H9 (cell line): ENCODE measurements at regions not wholly inside any gene's neighbourhood (a gene's known extent, or its start where the extent isn't known, plus 50 kb on each side); places are given as distances from the start of the nearest gene placed in this dataset.

Source experiments
- DNase-seq: peaks from one replicate; pipeline ENCODE4 v3.0.0-alpha.2; 2017
- H2AFZ ChIP-seq: one replicate; pipeline ENCODE4 v1.6.1; 2013; ENCODE audit warnings: mild to moderate bottlenecking, low read length, control low read depth, moderate library complexity
- H2AK5ac ChIP-seq: 2 replicates; pipeline ENCODE4 v1.6.1; 2013; ENCODE audit warnings: low read length, control low read depth, mixed read lengths; ENCODE audit not compliant: insufficient read length
- H2BK120ac ChIP-seq: one replicate; pipeline ENCODE4 v1.6.1; 2013; ENCODE audit warnings: low read depth, mild to moderate bottlenecking, low read length, control low read depth, inconsistent platforms; ENCODE audit not compliant: poor library complexity, severe bottlenecking
- H2BK12ac ChIP-seq: 2 replicates; pipeline ENCODE4 v1.6.1; 2013; ENCODE audit warnings: low read length, control low read depth, mixed read lengths, low read depth; ENCODE audit not compliant: insufficient read length
- H2BK15ac ChIP-seq: 2 replicates; pipeline ENCODE4 v1.6.1; 2013; ENCODE audit warnings: low read depth, low read length, control low read depth
- H2BK20ac ChIP-seq: one replicate; pipeline ENCODE4 v1.6.1; 2013; ENCODE audit warnings: low read depth, mild to moderate bottlenecking, low read length, control low read depth, inconsistent platforms; ENCODE audit not compliant: poor library complexity, severe bottlenecking
- H2BK5ac ChIP-seq: 2 replicates; pipeline ENCODE4 v1.6.1; 2013; ENCODE audit warnings: low read length, control low read depth, mixed read lengths; ENCODE audit not compliant: insufficient read length
- H3K14ac ChIP-seq: 2 replicates; pipeline ENCODE4 v1.6.1; 2013; ENCODE audit warnings: low read length, control low read depth; ENCODE audit not compliant: insufficient read depth
- H3K18ac ChIP-seq: 2 replicates; pipeline ENCODE4 v1.6.1; 2013; ENCODE audit warnings: low read depth, mild to moderate bottlenecking, mixed read lengths, low read length, control low read depth; ENCODE audit not compliant: insufficient read length
- H3K23ac ChIP-seq: 2 replicates; pipeline ENCODE4 v1.6.1; 2013; ENCODE audit warnings: low read length, control low read depth, mixed read lengths, low read depth; ENCODE audit not compliant: insufficient read length
- H3K23me2 ChIP-seq: 2 replicates; pipeline ENCODE4 v1.6.1; 2013; ENCODE audit warnings: low read depth, mild to moderate bottlenecking, mixed read lengths, low read length, control low read depth; ENCODE audit not compliant: insufficient read length, poor library complexity, severe bottlenecking
- H3K27ac ChIP-seq: 2 replicates; pipeline ENCODE4 v1.5.1; 2013; ENCODE audit warnings: low read length, control low read depth, mixed read lengths, low read depth; ENCODE audit not compliant: insufficient read length
- H3K27me3 ChIP-seq: 2 replicates; pipeline ENCODE4 v1.6.1; 2013; ENCODE audit warnings: low read length, control low read depth, inconsistent platforms; ENCODE audit not compliant: insufficient read depth
- H3K4ac ChIP-seq: 2 replicates; pipeline ENCODE4 v1.6.1; 2013; ENCODE audit warnings: low read depth, mild to moderate bottlenecking, control low read depth, inconsistent platforms, low read length, moderate library complexity
- H3K4me1 ChIP-seq: 2 replicates; pipeline ENCODE4 v1.6.1; 2013; ENCODE audit warnings: low read length, control low read depth, inconsistent platforms; ENCODE audit not compliant: insufficient read depth
- H3K4me2 ChIP-seq: 2 replicates; pipeline ENCODE4 v1.6.1; 2013; ENCODE audit warnings: low read length, control low read depth, mixed read lengths; ENCODE audit not compliant: insufficient read length, insufficient read depth
- H3K56ac ChIP-seq: 2 replicates; pipeline ENCODE4 v1.6.1; 2013; ENCODE audit warnings: low read depth, mild to moderate bottlenecking, mixed read lengths, low read length, control low read depth; ENCODE audit not compliant: insufficient read length
- H3K79me1 ChIP-seq: 2 replicates; pipeline ENCODE4 v1.6.1; 2013; ENCODE audit warnings: low read depth, mild to moderate bottlenecking, moderate library complexity, low read length, control low read depth, inconsistent platforms; ENCODE audit not compliant: insufficient read depth, poor library complexity, severe bottlenecking
- H3K79me2 ChIP-seq: 2 replicates; pipeline ENCODE4 v1.6.1; 2013; ENCODE audit warnings: low read length, control low read depth, inconsistent platforms; ENCODE audit not compliant: insufficient read depth
- H3K9ac ChIP-seq: 2 replicates; pipeline ENCODE4 v1.6.1; 2013; ENCODE audit warnings: low read length, control low read depth, mixed read lengths; ENCODE audit not compliant: insufficient read length; ENCODE audit errors: extremely low read depth
- H3K9me3 ChIP-seq: one replicate; pipeline ENCODE4 v1.6.1; 2013; ENCODE audit warnings: low read depth, low read length, inconsistent platforms; ENCODE audit not compliant: control insufficient read depth
- H3T11ph ChIP-seq: one replicate; pipeline ENCODE4 v1.6.1; 2013; ENCODE audit warnings: mild to moderate bottlenecking, low read length, control low read depth, inconsistent platforms
- H4K20me1 ChIP-seq: one replicate; pipeline ENCODE4 v1.6.1; 2013; ENCODE audit not compliant: control insufficient read depth, insufficient read length, insufficient read depth
- H4K5ac ChIP-seq: 2 replicates; pipeline ENCODE4 v1.6.1; 2013; ENCODE audit warnings: low read depth, mild to moderate bottlenecking, mixed read lengths, low read length, control low read depth; ENCODE audit not compliant: insufficient read length
- H4K8ac ChIP-seq: replicated peaks from 2 replicates; pipeline ENCODE4 v1.6.1; 2013; ENCODE audit warnings: low read length, control low read depth, mixed read lengths, low read depth; ENCODE audit not compliant: insufficient read length
- H4K91ac ChIP-seq: 2 replicates; pipeline ENCODE4 v1.6.1; 2013; ENCODE audit warnings: low read depth, mild to moderate bottlenecking, moderate library complexity, mixed read lengths, low read length, control low read depth; ENCODE audit not compliant: insufficient read length
- H3K27ac Mint-ChIP-seq, 3 experiments: 2 replicates in 2 of 3; 3 replicates in 1 of 3; pipeline ENCODE4 v1.8.0; 2020 to 2021; ENCODE audit warnings: mixed read lengths in 3 of 3, mild to moderate bottlenecking in 1 of 3, moderate library complexity in 1 of 3
- H3K27me3 Mint-ChIP-seq: 2 replicates; pipeline ENCODE4 v1.8.0; 2021; ENCODE audit warnings: low read depth, mild to moderate bottlenecking, moderate library complexity, mixed read lengths
- H3K36me3 Mint-ChIP-seq, 3 experiments: 2 replicates in 2 of 3; 3 replicates in 1 of 3; pipeline ENCODE4 v1.8.0; 2020 to 2021; ENCODE audit warnings: low read depth in 3 of 3, mixed read lengths in 3 of 3; ENCODE audit not compliant: insufficient read depth in 1 of 3
- H3K4me1 Mint-ChIP-seq, 2 experiments: 2 replicates each; pipeline ENCODE4 v1.8.0; 2020; ENCODE audit warnings: mixed read lengths in 2 of 2
- H3K4me3 Mint-ChIP-seq, 2 experiments: 2 replicates in 1 of 2; 3 replicates in 1 of 2; pipeline ENCODE4 v1.8.0; 2020 to 2021; ENCODE audit warnings: mild to moderate bottlenecking in 2 of 2, mixed read lengths in 2 of 2, moderate library complexity in 1 of 2
- H3K9me3 Mint-ChIP-seq, 2 experiments: 2 replicates in 1 of 2; 3 replicates in 1 of 2; pipeline ENCODE4 v1.8.0; 2020; ENCODE audit warnings: mild to moderate bottlenecking in 2 of 2, mixed read lengths in 2 of 2, moderate library complexity in 1 of 2
- WGBS: extraction: QIAGEN DNeasy Blood & Tissue Kit; methylation state at CpG from one replicate; pipeline ENCODE4 v1.1.7; 2013; ENCODE audit warnings: missing lambda C conversion rate, low lambda C conversion rate, mixed read lengths; ENCODE audit not compliant: insufficient read length; ENCODE audit errors: extremely low coverage; 5-methylcytosine and 5-hydroxymethylcytosine counted together
- TF ChIP-seq, protein P1 (sequence below): fragments of 200-600 bp; sonication (generic); conservative IDR thresholded peaks from 3 replicates; pipeline ENCODE4 v1.8.0; 2021; ENCODE audit warnings: antibody characterized with exemption, mild to moderate bottlenecking

DNA sequence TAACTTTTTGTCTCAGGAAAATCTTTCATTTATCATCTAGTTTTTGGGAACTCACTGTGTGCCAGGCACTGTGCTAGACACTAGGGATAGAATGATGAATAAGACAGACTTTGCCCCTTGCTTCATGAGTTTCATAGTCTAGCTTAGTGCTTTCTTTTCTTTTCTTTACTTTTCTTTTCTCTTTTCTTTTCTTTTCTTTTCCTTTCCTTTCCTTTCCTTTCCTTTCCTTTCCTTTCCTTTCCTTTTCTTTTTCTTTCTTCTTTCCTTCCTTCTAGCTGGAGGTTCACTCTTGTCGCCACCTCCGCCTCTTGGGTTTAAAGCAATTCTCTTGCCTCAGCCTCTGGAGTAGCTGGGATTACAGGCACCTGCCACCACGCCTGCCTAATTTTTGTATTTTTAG lies 172.9 kb downstream of the EDEM1 start:
- H3K9me3 ChIP-seq = no peaks in the 10 kb centered on the region
- H3K79me1 ChIP-seq = no peaks in the 10 kb centered on the region
- H3K4me2 ChIP-seq = no peak overlapping the region
- H3K27ac ChIP-seq = no peak overlapping the region
- DNase-seq = no peak
- no peaks in the 10 kb centered on the region for H3K79me2 ChIP-seq
- H3K18ac ChIP-seq = no peak overlapping the region
- TF ChIP-seq, protein P1, sequence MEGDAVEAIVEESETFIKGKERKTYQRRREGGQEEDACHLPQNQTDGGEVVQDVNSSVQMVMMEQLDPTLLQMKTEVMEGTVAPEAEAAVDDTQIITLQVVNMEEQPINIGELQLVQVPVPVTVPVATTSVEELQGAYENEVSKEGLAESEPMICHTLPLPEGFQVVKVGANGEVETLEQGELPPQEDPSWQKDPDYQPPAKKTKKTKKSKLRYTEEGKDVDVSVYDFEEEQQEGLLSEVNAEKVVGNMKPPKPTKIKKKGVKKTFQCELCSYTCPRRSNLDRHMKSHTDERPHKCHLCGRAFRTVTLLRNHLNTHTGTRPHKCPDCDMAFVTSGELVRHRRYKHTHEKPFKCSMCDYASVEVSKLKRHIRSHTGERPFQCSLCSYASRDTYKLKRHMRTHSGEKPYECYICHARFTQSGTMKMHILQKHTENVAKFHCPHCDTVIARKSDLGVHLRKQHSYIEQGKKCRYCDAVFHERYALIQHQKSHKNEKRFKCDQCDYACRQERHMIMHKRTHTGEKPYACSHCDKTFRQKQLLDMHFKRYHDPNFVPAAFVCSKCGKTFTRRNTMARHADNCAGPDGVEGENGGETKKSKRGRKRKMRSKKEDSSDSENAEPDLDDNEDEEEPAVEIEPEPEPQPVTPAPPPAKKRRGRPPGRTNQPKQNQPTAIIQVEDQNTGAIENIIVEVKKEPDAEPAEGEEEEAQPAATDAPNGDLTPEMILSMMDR = no peak
- no peak overlapping the region for H3K23ac ChIP-seq
- Mint-ChIP-seq H3K27ac (no peak overlapping the region), H3K36me3 (0 out of 7 replicates have a peak, but pooled peaks cover 0 to 4% (median 0%) of the 10 kb centered on the region in 3 experiments), H3K9me3 (peaks cover 3 to 6% of the 10 kb centered on the region in 2 experiments), H3K27me3 (no peaks in the 10 kb centered on the region), H3K4me1 (no peaks in the 10 kb centered on the region), H3K4me3 (no peak overlapping the region)
- no peak overlapping the region for H3K4ac ChIP-seq
- H4K91ac ChIP-seq = no peak overlapping the region
- H3K9ac ChIP-seq = no peak overlapping the region
- no peak overlapping the region for H3K14ac ChIP-seq
- H2BK120ac ChIP-seq = no peak overlapping the region
- H4K8ac ChIP-seq = no peak overlapping the region
- no CpG with 5 or more reads among the region's 3 CpGs for WGBS
- H2AFZ ChIP-seq = no peak overlapping the region
- H4K5ac ChIP-seq = no peak overlapping the region
- no peaks in the 10 kb centered on the region for H4K20me1 ChIP-seq
- H3T11ph ChIP-seq = no peak overlapping the region
- no peak overlapping the region for H2BK12ac ChIP-seq
- H3K27me3 ChIP-seq = no peaks in the 10 kb centered on the region; the same call in 1 of the 2 replicates
- no peaks in the 10 kb centered on the region for H3K23me2 ChIP-seq
- H2AK5ac ChIP-seq = no peak overlapping the region
- no peak overlapping the region for H2BK5ac ChIP-seq
- H3K56ac ChIP-seq = no peak overlapping the region
- no peak overlapping the region for H2BK15ac ChIP-seq
- no peak overlapping the region for H2BK20ac ChIP-seq
- no peaks in the 10 kb centered on the region for H3K4me1 ChIP-seq
